GDM1 (cell line): ENCODE measurements at regions not wholly inside any gene's neighbourhood (a gene's known extent, or its start where the extent isn't known, plus 50 kb on each side); places are given as distances from the start of the nearest gene placed in this dataset.
A peak's percentile ranks its signal among the peaks of the same experiment; 100 is the strongest.

ENCODE experiments used
- DNase-seq: peaks from one replicate; lab custom pipeline; 2025; lab: John Stamatoyannopoulos, UW

- no peak for DNase-seq
Observed at GRCh38 chr6:14031516-14031915, 86.1 kb upstream of the CD83 start.

GRCh38 chr6:14035071-14035847 lies 82.3 kb upstream of the CD83 start:
- no peak for DNase-seq

GRCh38 chr6:14035874-14036273 lies 81.7 kb upstream of the CD83 start:
- no peak for DNase-seq

GRCh38 chr6:14036911-14037310 lies 80.7 kb upstream of the CD83 start:
- no peak for DNase-seq

GRCh38 chr6:14037402-14038277 lies 79.9 kb upstream of the CD83 start:
- DNase-seq, result no peak

GRCh38 chr6:14038467-14039437 lies 78.8 kb upstream of the CD83 start:
- DNase-seq, result no peak

- DNase-seq, result no peak
Observed at GRCh38 chr6:14040042-14040441, 77.5 kb upstream of the CD83 start.

GRCh38 chr6:14046476-14047068 lies 71.0 kb upstream of the CD83 start:
- DNase-seq, result peak; percentile 14

DNA sequence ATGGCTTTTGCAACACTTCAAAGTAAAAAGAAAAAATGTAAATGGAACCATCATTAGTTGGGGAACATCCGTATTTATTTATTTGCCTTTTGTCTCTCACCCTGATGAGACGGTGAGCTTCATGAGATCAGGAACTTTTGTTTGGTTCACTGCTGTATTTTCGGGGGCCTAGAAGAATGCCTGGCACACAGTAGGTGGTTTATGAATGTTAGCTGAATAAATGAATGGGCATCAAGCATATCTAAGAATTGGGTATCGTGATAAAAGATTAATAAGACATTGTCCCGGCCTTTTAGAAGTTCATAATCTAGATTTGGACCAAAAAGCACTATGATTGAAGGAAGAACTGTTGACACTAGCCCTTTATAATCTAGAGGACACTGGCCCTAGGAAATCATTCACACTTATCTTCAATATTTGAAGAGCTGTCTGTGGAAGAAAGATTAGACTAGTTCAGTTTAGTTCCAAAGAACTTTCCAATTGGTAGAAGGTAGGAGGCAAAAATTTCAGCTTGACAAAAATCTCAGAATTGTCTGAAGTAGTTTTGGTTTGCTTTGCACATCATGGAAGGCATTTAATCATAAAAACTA lies 70.3 kb upstream of the CD83 start:
- no peak for DNase-seq

DNA sequence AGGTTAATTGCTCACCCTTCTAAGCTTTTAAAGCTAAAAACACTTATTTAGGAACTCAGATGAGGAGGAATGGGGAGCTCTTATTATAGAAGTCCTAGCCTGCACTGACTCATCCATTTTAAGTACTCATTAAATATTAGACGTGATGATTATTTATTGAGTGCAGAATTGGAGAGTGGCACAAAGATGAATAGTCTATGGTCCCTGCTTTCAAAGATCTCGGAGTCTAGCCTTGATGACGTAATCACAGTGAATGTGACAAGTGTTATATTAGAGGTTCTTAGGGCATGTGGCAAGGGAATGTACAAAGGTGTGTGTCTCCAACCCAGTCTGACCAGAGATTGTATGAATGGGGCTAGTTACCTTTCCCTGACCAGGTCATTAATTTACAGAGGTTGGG lies 68.7 kb upstream of the CD83 start:
- no peak for DNase-seq

DNA sequence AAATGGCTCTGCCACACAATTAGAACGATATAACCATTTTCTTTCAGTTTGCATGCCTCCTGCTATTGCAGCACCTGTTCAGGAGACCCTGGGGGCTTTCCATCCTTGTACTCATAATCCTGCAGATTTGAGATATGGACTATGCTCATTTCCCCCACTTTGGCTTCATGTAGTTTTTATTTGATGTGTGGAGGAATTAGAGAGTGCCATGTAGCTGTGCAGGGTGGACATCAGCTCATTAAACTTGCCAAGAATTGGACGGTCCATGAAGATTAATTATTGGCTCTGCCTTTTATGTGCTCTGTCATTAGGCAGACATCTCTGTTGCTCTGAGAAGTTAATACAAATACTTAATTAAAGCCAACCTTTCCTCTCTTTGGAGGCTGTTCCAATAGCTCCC lies 66.2 kb upstream of the CD83 start:
- no peak for DNase-seq

GRCh38 chr6:14053811-14054210 lies 63.8 kb upstream of the CD83 start:
- DNase-seq, result no peak

DNA sequence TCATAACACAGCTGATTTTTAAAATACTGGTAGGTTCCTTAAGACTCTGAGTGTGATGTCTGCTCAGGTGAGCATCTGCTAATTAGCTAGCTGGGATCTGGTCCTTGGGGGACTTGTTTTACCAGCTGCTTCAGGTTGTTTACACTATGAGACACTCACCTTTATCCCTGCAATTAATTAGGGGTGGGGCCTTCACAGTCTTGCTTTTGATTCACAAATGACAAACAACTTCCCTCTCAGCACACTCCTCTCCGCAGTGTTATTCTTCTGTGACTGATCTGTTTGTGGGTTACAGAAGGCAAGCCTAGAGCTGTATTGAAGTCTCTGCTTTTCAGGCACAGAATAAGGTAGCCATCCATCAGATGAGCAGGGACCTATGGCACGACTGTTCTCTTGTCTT lies 62.0 kb upstream of the CD83 start:
- no peak for DNase-seq

- no peak for DNase-seq
Observed at GRCh38 chr6:14058029-14058695, 59.4 kb upstream of the CD83 start.

GRCh38 chr6:14058735-14059134 lies 58.8 kb upstream of the CD83 start:
- DNase-seq, result no peak

GRCh38 chr6:14059791-14060436 lies 57.7 kb upstream of the CD83 start:
- no peak for DNase-seq

GRCh38 chr6:14060971-14061370 lies 56.6 kb upstream of the CD83 start:
- DNase-seq, result no peak

DNA sequence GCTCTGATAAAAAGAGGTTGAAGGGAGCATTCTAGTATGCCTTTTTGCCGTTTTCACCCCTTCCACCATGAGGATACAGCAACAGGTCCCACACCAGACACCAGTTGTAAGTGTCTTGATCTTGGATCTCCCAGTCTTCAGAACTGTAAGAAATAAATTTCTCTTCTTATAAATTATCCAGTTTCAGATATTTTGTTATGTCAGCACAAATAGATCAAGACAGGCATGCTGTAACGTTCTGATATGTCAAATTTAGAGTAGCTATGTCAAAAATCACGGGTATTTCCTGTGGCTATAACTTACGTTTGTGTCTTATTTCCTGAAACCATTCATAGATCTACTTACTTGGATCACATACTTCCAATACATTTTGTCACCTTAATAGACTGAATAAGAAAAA lies 55.9 kb upstream of the CD83 start:
- no peak for DNase-seq

DNA sequence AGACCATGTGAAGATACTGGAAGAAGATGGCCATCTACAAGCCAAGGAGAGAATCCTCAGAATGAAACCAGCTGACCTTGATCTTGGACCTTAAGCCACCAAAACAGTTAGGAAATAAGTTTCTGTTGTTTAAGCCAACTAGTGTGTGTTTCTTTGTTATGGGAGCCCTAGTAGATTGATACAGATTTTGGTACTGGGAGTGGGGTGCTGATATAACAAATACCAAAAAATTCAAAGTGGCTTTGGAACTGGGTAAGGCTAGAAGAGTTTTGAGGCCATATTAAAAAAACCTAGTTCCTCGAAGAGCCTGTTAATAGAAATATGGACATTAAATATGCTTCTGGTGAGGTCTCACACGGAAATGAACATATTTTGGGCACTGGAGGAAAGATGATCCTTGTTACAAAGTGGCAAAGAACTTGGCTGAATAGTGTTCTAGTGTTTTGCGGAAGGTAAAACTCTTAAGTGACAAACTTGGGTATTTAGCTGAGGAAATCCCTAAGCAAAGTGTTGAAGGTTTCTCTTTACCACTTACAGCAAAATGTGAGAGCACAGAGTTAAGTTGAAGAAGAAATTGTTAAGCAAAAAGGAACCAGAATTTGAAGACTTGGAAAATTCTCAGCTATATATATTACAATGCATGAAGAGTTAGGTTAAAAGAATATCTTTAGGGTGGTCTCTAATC lies 55.1 kb upstream of the CD83 start:
- DNase-seq, result no peak

GRCh38 chr6:14063756-14064155 lies 53.8 kb upstream of the CD83 start:
- no peak for DNase-seq
